ENCODE measurements at regions not wholly inside any gene's neighbourhood (a gene's known extent, or its start where the extent isn't known, plus 50 kb on each side); places are given as distances from the start of the nearest gene placed in this dataset.

GRCh38 chr1:60268451-60268850, 194.9 kb upstream of the C1orf87 start:
- TF ChIP-seq POLR2AphosphoS5 (IDR thresholded peaks at IDR 0.05), result no peak
- no peak for TF ChIP-seq CTCF (IDR thresholded peaks at IDR 0.05)
- TF ChIP-seq EP300 (IDR thresholded peaks at IDR 0.05), result no peak
